ENCODE measurements at regions not wholly inside any gene's neighbourhood (a gene's known extent, or its start where the extent isn't known, plus 50 kb on each side); places are given as distances from the start of the nearest gene placed in this dataset.

DNA sequence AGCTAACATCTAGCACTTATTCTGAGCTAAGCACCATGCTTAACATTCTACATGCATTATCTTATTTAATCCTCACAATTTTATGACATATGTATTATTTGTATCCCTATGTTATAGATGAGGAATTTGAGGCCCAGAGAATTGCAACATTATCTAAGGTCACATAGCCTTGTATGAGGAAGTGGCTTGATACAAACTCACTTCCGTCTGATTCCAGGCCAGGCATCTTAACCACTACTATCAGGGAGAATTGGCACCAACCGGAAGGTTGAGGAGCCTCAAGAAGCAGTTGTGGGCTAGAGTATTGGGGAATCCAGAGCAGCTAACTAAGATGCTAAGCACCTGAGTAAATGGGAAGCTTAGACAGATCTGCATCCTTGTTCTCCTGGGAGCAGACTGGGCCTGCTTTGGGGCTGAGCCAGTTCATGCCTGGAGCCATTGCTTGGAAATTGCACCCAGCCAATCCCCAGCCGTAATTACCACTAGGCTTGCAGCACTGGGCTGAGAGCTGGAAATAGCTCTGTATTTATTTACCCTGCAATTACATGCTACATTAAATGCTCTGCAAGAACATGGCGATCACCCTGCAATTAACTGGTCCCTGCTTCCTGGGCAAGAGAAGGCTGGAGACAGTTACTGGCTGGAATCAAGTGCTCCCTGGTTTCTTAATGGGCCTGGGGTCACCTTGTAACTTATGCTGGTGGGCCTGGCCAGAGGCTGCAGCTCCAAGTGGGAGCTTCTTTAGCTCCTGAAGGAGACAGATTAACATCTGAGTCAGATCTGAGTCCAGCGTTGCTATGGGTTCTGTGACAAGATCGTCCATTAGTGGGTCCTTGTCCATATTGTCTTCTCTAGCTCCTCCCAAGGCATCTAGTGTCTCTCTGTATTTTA is 273.1 kb upstream of the CCL2 start:
- 41 to 56% methylated on average over 6 of the region's 6 CpGs for WGBS, 2 donors
- H3K36me3 ChIP-seq = no peaks in the 10 kb centered on the region

DNA sequence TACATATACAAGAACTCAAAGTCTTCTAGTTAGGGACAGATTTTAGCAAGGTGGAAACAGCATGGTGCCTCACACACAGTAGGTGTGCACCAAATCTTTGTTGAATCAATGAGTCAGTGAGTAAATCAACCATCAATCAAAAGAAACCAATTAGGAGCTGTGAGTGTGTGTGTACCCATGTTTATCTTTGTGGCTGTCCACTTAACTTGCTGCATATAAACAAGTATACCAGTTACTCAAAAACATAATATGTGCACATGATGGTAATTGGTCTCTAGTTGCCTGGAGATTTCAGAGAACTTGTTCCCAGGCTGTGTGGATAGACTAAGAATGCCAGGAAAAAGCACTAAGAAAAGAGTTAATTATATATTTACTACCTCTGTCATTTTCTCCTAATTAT is 272.2 kb upstream of the CCL2 start:
- no peaks in the 10 kb centered on the region for H3K4me1 ChIP-seq
- no peak overlapping the region for H3K4me3 ChIP-seq
- DNase-seq = no peak
- intact Hi-C loops (cut with DNase I) = no loop called here
- no peaks in the 10 kb centered on the region for H3K36me3 ChIP-seq
- no peaks in the 10 kb centered on the region for H3K27me3 ChIP-seq
- TF ChIP-seq POLR2AphosphoS5 (IDR thresholded peaks at IDR 0.05) = no peak
- TF ChIP-seq EP300 (IDR thresholded peaks at IDR 0.05) = no peak
- TF ChIP-seq CTCF (IDR thresholded peaks at IDR 0.05) = no peak
- H3K9me3 ChIP-seq = no peaks in the 10 kb centered on the region
- no peak overlapping the region for H3K27ac ChIP-seq

More for the DNA sequence above, 273.1 kb upstream of the CCL2 start:
- DNase-seq = no peak
- H3K4me1 ChIP-seq = no peaks in the 10 kb centered on the region
- H3K4me3 ChIP-seq = no peak overlapping the region
- H3K9me3 ChIP-seq = no peaks in the 10 kb centered on the region
- TF ChIP-seq EP300 (IDR thresholded peaks at IDR 0.05) = no peak
- no peak for TF ChIP-seq POLR2AphosphoS5 (IDR thresholded peaks at IDR 0.05)
- TF ChIP-seq CTCF (IDR thresholded peaks at IDR 0.05) = no peak
- TF ChIP-seq POLR2A (IDR thresholded peaks at IDR 0.05) = no peak
- no peak overlapping the region for H3K27ac ChIP-seq
- no peaks in the 10 kb centered on the region for H3K27me3 ChIP-seq
- intact Hi-C loops (cut with DNase I) = no loop called here

DNA sequence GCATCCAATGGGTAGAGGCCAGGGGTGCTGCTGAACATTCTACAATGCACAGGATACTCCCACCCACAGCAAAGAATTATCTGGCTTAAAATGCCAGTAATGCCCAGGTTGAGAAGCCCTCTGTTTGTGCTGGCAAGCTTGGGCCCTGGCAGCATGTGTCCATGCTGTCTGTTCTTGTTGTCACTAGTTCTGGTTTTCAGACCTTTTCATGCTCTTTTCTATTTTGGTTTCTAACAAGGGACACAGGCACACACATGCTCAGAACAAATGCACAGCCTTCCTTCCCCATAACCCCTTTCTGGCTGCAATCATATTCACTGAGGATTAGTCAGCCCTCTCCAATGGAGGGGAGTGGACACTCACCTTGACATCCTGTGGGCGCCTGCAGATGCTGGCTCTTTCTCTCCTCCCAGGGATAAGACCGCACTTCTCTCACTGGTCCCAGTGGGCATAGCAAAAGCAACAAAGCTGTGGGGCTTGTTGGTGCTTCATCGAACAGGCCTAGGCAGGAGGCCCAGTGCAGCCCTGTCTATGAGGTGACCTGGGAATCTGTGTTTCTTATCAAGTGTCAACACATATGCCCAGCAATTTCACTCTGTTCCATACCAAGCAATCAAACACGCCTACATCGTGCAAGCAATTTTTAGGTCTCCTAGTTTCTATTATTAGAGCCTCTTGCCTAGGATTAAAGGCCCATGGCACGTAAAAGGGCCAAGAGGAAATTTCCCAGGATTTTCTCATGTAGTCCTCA is 271.1 kb upstream of the CCL2 start:
- WGBS, 2 donors = 75 to 87% methylated on average over 6 of the region's 6 CpGs
- Histone ChIP-seq H3K27me3 (no peaks in the 10 kb centered on the region), H3K4me1 (no peaks in the 10 kb centered on the region), H3K27ac (no peak overlapping the region), H3K36me3 (no peaks in the 10 kb centered on the region), H3K4me3 (no peak overlapping the region), H3K9me3 (no peaks in the 10 kb centered on the region)
- DNase-seq = no peak
- intact Hi-C loops (cut with DNase I) = no loop called here
- no peak for TF ChIP-seq CTCF (IDR thresholded peaks at IDR 0.05)
- TF ChIP-seq POLR2AphosphoS5 (IDR thresholded peaks at IDR 0.05) = no peak
- TF ChIP-seq POLR2A (IDR thresholded peaks at IDR 0.05) = no peak
- TF ChIP-seq EP300 (IDR thresholded peaks at IDR 0.05) = no peak

DNA sequence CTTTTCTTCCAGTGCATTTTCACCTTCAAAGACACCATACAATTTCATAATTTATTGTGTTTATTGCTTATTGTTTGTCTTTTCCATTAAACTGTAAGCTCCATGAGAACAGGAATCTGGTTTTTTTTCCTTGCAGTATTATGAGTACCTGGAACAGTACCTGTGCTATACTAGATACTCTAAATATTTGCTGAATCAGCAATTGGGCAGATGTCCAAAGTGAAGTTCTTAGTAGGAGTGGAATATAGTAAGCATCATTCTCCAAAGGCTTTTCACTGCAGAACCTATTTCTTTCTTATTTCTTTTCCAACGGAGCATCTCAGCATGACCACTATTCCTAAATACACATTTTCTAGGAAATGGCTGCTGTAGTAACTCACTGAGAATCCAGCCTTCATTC is 269.0 kb upstream of the CCL2 start:
- H3K36me3 ChIP-seq = no peaks in the 10 kb centered on the region
- no peak overlapping the region for H3K4me3 ChIP-seq
- intact Hi-C loops (cut with DNase I) = no loop called here
- H3K9me3 ChIP-seq = no peaks in the 10 kb centered on the region
- H3K27me3 ChIP-seq = no peaks in the 10 kb centered on the region
- TF ChIP-seq POLR2AphosphoS5 (IDR thresholded peaks at IDR 0.05) = no peak
- TF ChIP-seq CTCF (IDR thresholded peaks at IDR 0.05) = no peak
- TF ChIP-seq POLR2A (IDR thresholded peaks at IDR 0.05) = no peak
- no peak for TF ChIP-seq EP300 (IDR thresholded peaks at IDR 0.05)
- WGBS, 2 donors = 0% methylated on average over 1 of the region's 1 CpG
- no peak overlapping the region for H3K27ac ChIP-seq
- DNase-seq = no peak
- H3K4me1 ChIP-seq = no peaks in the 10 kb centered on the region
